ENCODE measurements at regions not wholly inside any gene's neighbourhood (a gene's known extent, or its start where the extent isn't known, plus 50 kb on each side); places are given as distances from the start of the nearest gene placed in this dataset.
A peak's percentile ranks its signal among the peaks of the same experiment; 100 is the strongest.
"Not testable (repeated sequence)": the region's sequence is repeated elsewhere in the genome, so short reads cannot be mapped to it uniquely, and the experiment has no call there.

- no peak overlapping the region for H3K4ac ChIP-seq (ENCODE audit: low read length)
Observed at GRCh38 chr6:15739353-15739752, 76.5 kb upstream of the DTNBP1 start.

GRCh38 chr6:15738195-15738594, 75.4 kb upstream of the DTNBP1 start:
- H2AK5ac ChIP-seq (ENCODE audit: low read depth, low read length); H3K4ac ChIP-seq (ENCODE audit: low read length); H3K18ac ChIP-seq (ENCODE audit: low read length); H2AFZ ChIP-seq (ENCODE audit: low read length); H3K9me3 ChIP-seq (replicated peaks in 1 of 2; ENCODE audit: control insufficient read depth in 2 of 2, insufficient read depth in 1 of 2, low read depth in 1 of 2, low read length in 2 of 2); H3K36me3 ChIP-seq (replicated peaks in 1 of 2; ENCODE audit: control insufficient read depth in 2 of 2, insufficient read depth in 2 of 2, low read length in 2 of 2); H3K4me3 ChIP-seq (ENCODE audit: low read length in 2 of 2); H3K79me1 ChIP-seq (ENCODE audit: low read depth, low read length); H3K23ac ChIP-seq (ENCODE audit: low read depth, low read length, poor library complexity); H2BK120ac ChIP-seq (ENCODE audit: low read depth, low read length); H2BK15ac ChIP-seq (ENCODE audit: low read length); H3K9ac ChIP-seq (ENCODE audit: low read depth, low read length, poor library complexity); H3K4me1 ChIP-seq (ENCODE audit: control insufficient read depth in 2 of 2, insufficient read depth in 1 of 2, low read depth in 1 of 2, low read length in 2 of 2); H4K8ac ChIP-seq (ENCODE audit: low read depth, low read length); H3K14ac ChIP-seq (ENCODE audit: low read length); DNase-seq (ENCODE audit: low spot score); H2BK5ac ChIP-seq (ENCODE audit: low read length); H3K4me2 ChIP-seq (ENCODE audit: insufficient read depth, low read length, poor library complexity, severe bottlenecking); H2BK12ac ChIP-seq (ENCODE audit: low read length); H4K91ac ChIP-seq (ENCODE audit: low read depth, low read length, poor library complexity); H3K27me3 ChIP-seq (ENCODE audit: control insufficient read depth in 3 of 3, insufficient read depth in 3 of 3, low read depth in 1 of 3, low read length in 3 of 3); H3K27ac ChIP-seq (replicated peaks; ENCODE audit: low read length): not testable (repeated sequence)
- no CpG with 5 or more reads among the region's 8 CpGs for WGBS, 2 donors (ENCODE audit: extremely low coverage in 2 of 2, insufficient read length in 2 of 2, insufficient replicate concordance in 1 of 2)

More at GRCh38 chr6:15739353-15739752, 76.5 kb upstream of the DTNBP1 start:
- Histone ChIP-seq H3K27ac (replicated peaks; ENCODE audit: low read length) (peak overlapping the region; percentile 53), H2AFZ (ENCODE audit: low read length) (peak overlapping the region; percentile 38), H2AK5ac (ENCODE audit: low read depth, low read length) (no peak overlapping the region), H3K27me3 (ENCODE audit: control insufficient read depth in 3 of 3, insufficient read depth in 3 of 3, low read depth in 1 of 3, low read length in 3 of 3) (peaks cover 0 to 4% (median 0%) of the 10 kb centered on the region in 3 experiments), H3K9me3 (replicated peaks in 1 of 2; ENCODE audit: control insufficient read depth in 2 of 2, insufficient read depth in 1 of 2, low read depth in 1 of 2, low read length in 2 of 2) (no peaks in the 10 kb centered on the region), H2BK12ac (ENCODE audit: low read length) (no peak overlapping the region), H2BK5ac (ENCODE audit: low read length) (no peak overlapping the region), H4K91ac (ENCODE audit: low read depth, low read length, poor library complexity) (no peak overlapping the region), H3K9ac (ENCODE audit: low read depth, low read length, poor library complexity) (no peak overlapping the region), H3K18ac (ENCODE audit: low read length) (no peak overlapping the region), H3K4me1 (ENCODE audit: control insufficient read depth in 2 of 2, insufficient read depth in 1 of 2, low read depth in 1 of 2, low read length in 2 of 2) (peaks cover 0 to 4% of the 10 kb centered on the region in 2 donors), H4K8ac (ENCODE audit: low read depth, low read length) (no peak overlapping the region), H3K4me2 (ENCODE audit: insufficient read depth, low read length, poor library complexity, severe bottlenecking) (no peak overlapping the region), H3K4me3 (ENCODE audit: low read length in 2 of 2) (no peak overlapping the region), H3K36me3 (replicated peaks in 1 of 2; ENCODE audit: control insufficient read depth in 2 of 2, insufficient read depth in 2 of 2, low read length in 2 of 2) (no peaks in the 10 kb centered on the region), H2BK15ac (ENCODE audit: low read length) (no peak overlapping the region), H3K79me1 (ENCODE audit: low read depth, low read length) (no peaks in the 10 kb centered on the region), H2BK120ac (ENCODE audit: low read depth, low read length) (no peak overlapping the region), H3K14ac (ENCODE audit: low read length) (no peak overlapping the region), H3K23ac (ENCODE audit: low read depth, low read length, poor library complexity) (no peak overlapping the region)
- no peak for DNase-seq (ENCODE audit: low spot score)
- WGBS, 2 donors (ENCODE audit: extremely low coverage in 2 of 2, insufficient read length in 2 of 2, insufficient replicate concordance in 1 of 2): no CpG with 5 or more reads among the region's 2 CpGs

DNA sequence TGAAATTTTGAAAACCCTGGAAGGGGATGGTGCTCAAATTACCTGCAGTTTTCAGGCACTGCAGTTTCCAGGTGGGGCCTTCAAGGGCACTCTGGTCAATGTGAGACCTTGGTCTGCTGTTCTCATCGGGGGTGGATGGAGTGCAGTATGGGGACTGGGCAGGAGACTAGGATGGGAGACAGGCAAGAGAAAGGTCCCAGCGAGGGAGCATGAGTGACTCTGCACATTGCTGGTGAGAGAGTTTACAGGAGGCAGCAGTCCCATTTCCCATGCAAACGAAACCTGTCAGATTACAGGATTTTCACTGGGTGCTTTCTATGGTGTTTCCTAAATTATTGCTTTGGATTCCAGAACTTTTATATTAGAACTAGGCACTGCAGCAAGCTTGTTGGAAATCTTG, 73.5 kb upstream of the DTNBP1 start:
- no peak overlapping the region for H3K9ac ChIP-seq (ENCODE audit: low read depth, low read length, poor library complexity)
- no peak overlapping the region for H2BK5ac ChIP-seq (ENCODE audit: low read length)
- WGBS, 2 donors (ENCODE audit: extremely low coverage in 2 of 2, insufficient read length in 2 of 2, insufficient replicate concordance in 1 of 2): no CpG with 5 or more reads among the region's 3 CpGs
- no peak overlapping the region for H3K23ac ChIP-seq (ENCODE audit: low read depth, low read length, poor library complexity)
- H3K18ac ChIP-seq (ENCODE audit: low read length): no peak overlapping the region
- H4K8ac ChIP-seq (ENCODE audit: low read depth, low read length): no peak overlapping the region
- H3K4me1 ChIP-seq (ENCODE audit: control insufficient read depth in 2 of 2, insufficient read depth in 1 of 2, low read depth in 1 of 2, low read length in 2 of 2): peaks cover 5 to 11% of the 10 kb centered on the region in 2 donors
- H3K27me3 ChIP-seq (ENCODE audit: control insufficient read depth in 3 of 3, insufficient read depth in 3 of 3, low read depth in 1 of 3, low read length in 3 of 3): peaks cover 0 to 12% (median 0%) of the 10 kb centered on the region in 3 experiments
- H3K9me3 ChIP-seq (replicated peaks in 1 of 2; ENCODE audit: control insufficient read depth in 2 of 2, insufficient read depth in 1 of 2, low read depth in 1 of 2, low read length in 2 of 2): no peaks in the 10 kb centered on the region
- DNase-seq (ENCODE audit: low spot score): no peak
- H2AFZ ChIP-seq (ENCODE audit: low read length): no peak overlapping the region
- no peak overlapping the region for H2BK120ac ChIP-seq (ENCODE audit: low read depth, low read length)
- no peaks in the 10 kb centered on the region for H3K79me1 ChIP-seq (ENCODE audit: low read depth, low read length)
- no peak overlapping the region for H3K4ac ChIP-seq (ENCODE audit: low read length)
- no peak overlapping the region for H2AK5ac ChIP-seq (ENCODE audit: low read depth, low read length)
- no peak overlapping the region for H2BK12ac ChIP-seq (ENCODE audit: low read length)
- no peak overlapping the region for H3K27ac ChIP-seq (replicated peaks; ENCODE audit: low read length)
- H3K4me2 ChIP-seq (ENCODE audit: insufficient read depth, low read length, poor library complexity, severe bottlenecking): no peak overlapping the region
- H2BK15ac ChIP-seq (ENCODE audit: low read length): no peak overlapping the region
- H4K91ac ChIP-seq (ENCODE audit: low read depth, low read length, poor library complexity): no peak overlapping the region
- H3K36me3 ChIP-seq (replicated peaks in 1 of 2; ENCODE audit: control insufficient read depth in 2 of 2, insufficient read depth in 2 of 2, low read length in 2 of 2): no peaks in the 10 kb centered on the region
- no peak overlapping the region for H3K4me3 ChIP-seq (ENCODE audit: low read length in 2 of 2)
- H3K14ac ChIP-seq (ENCODE audit: low read length): no peak overlapping the region

DNA sequence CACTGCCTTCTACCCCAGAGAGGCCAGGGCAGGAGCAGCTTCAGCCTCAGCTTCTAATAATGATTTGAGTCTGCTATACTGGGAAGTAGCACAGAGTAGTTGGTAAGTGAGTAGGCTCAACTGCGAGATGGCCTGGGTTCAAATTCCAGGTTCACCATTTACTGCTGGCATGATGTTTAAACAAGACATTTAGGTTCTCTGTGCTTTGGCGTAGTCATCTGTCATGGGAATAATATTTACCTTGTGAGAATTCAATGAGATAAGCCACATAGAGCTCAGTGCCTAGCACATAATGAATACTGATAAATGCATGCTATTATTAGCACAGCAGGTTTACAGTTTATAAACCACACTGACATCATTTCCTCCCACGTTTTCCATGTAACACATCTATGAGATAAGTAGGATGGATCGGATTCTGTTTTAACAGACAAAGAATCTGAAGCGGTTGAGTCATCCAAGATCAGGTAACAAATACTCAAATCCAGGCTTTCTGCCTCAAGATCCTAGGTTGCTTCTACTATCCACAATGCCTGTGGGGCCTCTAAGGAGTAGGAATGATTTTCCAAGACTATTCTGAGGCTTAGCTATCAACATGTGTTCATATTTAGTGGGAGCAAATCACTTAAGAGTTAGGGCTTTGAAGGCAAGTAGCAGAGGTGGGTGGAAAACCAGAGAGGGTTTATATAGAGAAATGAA, 72.9 kb upstream of the DTNBP1 start:
- Histone ChIP-seq H4K8ac (ENCODE audit: low read depth, low read length) (no peak overlapping the region), H2BK120ac (ENCODE audit: low read depth, low read length) (no peak overlapping the region), H2AFZ (ENCODE audit: low read length) (no peak overlapping the region), H3K4me3 (ENCODE audit: low read length in 2 of 2) (no peak overlapping the region), H3K27me3 (ENCODE audit: control insufficient read depth in 3 of 3, insufficient read depth in 3 of 3, low read depth in 1 of 3, low read length in 3 of 3) (peaks cover 0 to 12% (median 0%) of the 10 kb centered on the region in 3 experiments), H3K14ac (ENCODE audit: low read length) (no peak overlapping the region), H4K91ac (ENCODE audit: low read depth, low read length, poor library complexity) (no peak overlapping the region), H3K27ac (replicated peaks; ENCODE audit: low read length) (no peak overlapping the region), H2BK12ac (ENCODE audit: low read length) (no peak overlapping the region), H2BK15ac (ENCODE audit: low read length) (no peak overlapping the region), H3K9me3 (replicated peaks in 1 of 2; ENCODE audit: control insufficient read depth in 2 of 2, insufficient read depth in 1 of 2, low read depth in 1 of 2, low read length in 2 of 2) (no peaks in the 10 kb centered on the region), H3K23ac (ENCODE audit: low read depth, low read length, poor library complexity) (no peak overlapping the region), H3K36me3 (replicated peaks in 1 of 2; ENCODE audit: control insufficient read depth in 2 of 2, insufficient read depth in 2 of 2, low read length in 2 of 2) (no peaks in the 10 kb centered on the region), H3K18ac (ENCODE audit: low read length) (no peak overlapping the region), H3K4ac (ENCODE audit: low read length) (no peak overlapping the region), H3K4me1 (ENCODE audit: control insufficient read depth in 2 of 2, insufficient read depth in 1 of 2, low read depth in 1 of 2, low read length in 2 of 2) (peaks cover 9 to 11% of the 10 kb centered on the region in 2 donors), H3K4me2 (ENCODE audit: insufficient read depth, low read length, poor library complexity, severe bottlenecking) (no peak overlapping the region), H3K79me1 (ENCODE audit: low read depth, low read length) (no peaks in the 10 kb centered on the region), H3K9ac (ENCODE audit: low read depth, low read length, poor library complexity) (no peak overlapping the region), H2BK5ac (ENCODE audit: low read length) (no peak overlapping the region), H2AK5ac (ENCODE audit: low read depth, low read length) (no peak overlapping the region)
- DNase-seq (ENCODE audit: low spot score): no peak
- WGBS, 2 donors (ENCODE audit: extremely low coverage in 2 of 2, insufficient read length in 2 of 2, insufficient replicate concordance in 1 of 2): no CpG with 5 or more reads among the region's 5 CpGs
